HG02852 (cell line): ENCODE measurements at regions not wholly inside any gene's neighbourhood (a gene's known extent, or its start where the extent isn't known, plus 50 kb on each side); places are given as distances from the start of the nearest gene placed in this dataset.
"Not testable (repeated sequence)": the region's sequence is repeated elsewhere in the genome, so short reads cannot be mapped to it uniquely, and the experiment has no call there.

ENCODE experiments used
- ATAC-seq: cut with Tn5 transposase; IDR thresholded peaks from one replicate; pipeline ENCODE4 v1.9.1; 2021; ENCODE audit warnings: mild to moderate bottlenecking, moderate library complexity; ENCODE audit not compliant: unreplicated experiment

- ATAC-seq: no peak
These were observed 671.2 kb downstream of the COL12A1 start for GRCh38 chr6:74534465-74535211.

DNA sequence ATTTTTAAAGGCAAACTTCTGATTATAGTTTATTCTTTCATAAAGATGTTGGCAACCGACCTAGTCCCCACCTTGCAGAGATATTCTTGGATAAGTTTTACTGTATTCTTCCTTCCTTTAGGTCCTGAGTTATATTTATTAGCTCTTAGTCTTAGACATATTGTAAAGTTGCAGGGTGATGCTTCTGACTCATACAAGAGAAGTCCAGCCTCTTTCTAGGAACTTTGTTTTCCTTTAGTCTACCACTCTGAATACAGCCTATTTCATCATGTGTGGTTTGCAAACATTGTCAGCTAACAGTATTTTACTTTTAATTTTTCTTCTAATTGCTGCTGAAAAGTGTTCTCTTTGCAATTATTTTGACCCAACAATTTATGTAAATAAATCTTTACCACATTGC, 686.7 kb downstream of the COL12A1 start:
- no peak for ATAC-seq

- ATAC-seq: no peak
These were observed 687.8 kb downstream of the COL12A1 start for GRCh38 chr6:74518035-74518434.

GRCh38 chr6:74510878-74511277, 695.0 kb downstream of the COL12A1 start:
- ATAC-seq: no peak

GRCh38 chr6:74507649-74508048, 698.2 kb downstream of the COL12A1 start:
- no peak for ATAC-seq

DNA sequence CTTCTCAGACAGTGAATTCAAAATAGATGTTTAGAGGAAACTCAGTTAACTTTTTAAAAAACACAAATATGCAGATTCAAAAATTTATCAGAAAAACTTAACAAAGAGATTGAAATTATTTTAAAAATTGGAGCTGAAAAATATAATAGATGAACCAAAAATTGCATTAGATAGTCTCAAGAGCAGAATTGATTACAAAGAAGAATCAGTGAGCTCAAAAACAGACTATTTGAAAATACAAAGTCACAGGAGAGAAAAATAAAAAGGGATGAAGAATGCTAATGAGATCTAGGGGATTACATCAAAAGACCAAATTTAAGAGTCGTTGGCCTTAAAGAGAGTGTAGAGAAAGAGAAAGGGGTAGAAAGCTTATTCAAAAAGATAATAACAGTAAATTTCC, 700.5 kb downstream of the COL12A1 start:
- no peak for ATAC-seq

DNA sequence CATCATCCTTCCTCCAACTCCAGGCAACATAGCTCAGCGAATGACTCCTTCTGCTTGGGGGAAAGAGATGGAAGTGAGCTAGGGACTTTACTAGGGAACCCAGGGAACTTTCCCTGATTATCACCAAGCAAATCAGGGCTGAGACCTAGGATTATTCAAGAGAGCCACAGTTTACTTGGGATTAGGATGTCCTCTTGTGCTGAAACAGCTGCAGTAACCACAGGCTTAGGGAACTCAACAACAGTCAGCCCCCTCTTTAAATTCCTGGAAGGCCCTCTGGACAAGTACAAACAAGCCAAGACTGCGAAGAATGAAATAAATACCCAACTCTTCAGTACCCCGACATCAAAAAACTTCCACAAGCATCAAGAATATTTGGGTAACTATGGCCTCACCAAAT, 700.9 kb downstream of the COL12A1 start:
- ATAC-seq: no peak

DNA sequence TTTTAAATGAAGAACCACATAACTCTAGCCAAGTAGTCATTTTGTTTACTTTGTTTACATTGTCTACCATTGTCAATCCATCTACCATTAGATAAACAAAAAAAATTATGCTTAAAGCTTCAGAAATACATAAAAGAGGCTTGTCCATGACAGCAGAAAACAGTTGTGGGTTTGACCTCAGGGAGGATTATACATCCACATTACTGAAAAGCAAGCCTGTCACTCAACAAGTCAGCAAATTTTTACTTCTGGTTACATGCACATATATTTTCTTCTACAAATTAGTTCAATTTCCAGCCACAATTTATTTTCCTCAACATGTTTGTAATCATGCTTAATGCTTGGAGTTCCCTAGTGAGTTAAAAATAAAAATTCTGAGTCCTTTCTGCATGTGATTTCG, 713.3 kb downstream of the COL12A1 start:
- no peak for ATAC-seq

DNA sequence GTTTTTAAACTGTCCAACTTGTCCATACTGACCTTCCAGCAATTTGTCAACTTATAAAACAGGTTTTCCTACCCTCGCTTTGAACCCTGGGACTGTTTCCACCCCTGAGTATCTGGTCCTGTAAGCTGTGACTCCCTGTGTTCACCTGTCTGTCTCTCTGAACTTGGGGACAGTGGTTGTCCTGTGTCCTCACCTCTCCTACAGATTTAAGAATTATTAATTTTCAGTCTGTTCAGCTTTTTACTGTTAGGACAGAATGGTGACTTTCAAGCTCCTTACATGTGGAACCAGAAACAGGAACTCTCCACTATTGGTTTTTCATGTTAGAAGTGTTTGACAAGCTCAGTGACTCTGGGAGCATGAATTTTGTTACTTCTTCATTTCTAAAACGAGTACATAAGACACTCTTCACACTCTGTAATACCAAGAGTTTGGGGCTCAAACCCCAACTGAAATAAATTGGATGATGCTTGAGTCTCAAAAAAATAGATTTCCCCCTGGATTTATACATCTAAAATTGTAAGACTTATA, 713.9 kb downstream of the COL12A1 start:
- no peak for ATAC-seq

DNA sequence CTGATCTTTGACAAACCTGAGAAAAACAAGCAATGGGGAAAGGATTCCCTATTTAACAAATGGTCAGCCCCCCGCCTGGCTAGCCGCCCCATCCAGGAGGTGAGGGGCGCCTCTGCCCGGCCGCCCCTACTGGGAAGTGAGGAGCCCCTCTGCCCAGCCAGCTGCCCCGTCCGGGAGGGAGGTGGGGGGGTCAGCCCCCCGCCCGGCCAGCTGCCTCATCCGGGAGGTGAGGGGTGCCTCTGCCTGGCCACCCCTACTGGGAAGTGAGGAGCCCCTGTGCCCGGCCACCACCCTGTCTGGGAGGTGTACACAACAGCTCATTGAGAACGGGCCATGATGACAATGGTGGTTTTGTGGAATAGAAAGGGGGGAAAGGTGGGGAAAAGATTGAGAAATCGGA, 717.1 kb downstream of the COL12A1 start:
- not testable (repeated sequence) for ATAC-seq

GRCh38 chr6:74482180-74482579, 723.7 kb downstream of the COL12A1 start:
- ATAC-seq: no peak

DNA sequence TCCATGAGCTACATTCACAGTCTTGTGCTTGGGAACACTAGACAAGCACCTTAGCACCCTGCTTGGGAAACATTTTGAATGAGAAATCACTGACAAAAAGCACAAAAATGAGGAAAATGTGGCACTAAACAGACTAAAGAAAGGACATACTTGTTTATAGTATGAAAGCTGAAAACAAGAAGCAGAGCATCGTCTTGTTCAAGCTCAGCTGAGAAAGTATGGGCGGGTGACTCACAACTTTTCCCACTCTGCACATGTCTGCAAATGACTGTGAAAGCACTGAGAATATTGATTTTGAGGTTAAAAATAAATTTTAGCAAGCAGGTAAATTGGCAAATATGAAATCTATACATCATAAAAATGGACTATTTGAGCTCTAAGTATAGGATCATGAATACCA, 725.3 kb downstream of the COL12A1 start:
- no peak for ATAC-seq

DNA sequence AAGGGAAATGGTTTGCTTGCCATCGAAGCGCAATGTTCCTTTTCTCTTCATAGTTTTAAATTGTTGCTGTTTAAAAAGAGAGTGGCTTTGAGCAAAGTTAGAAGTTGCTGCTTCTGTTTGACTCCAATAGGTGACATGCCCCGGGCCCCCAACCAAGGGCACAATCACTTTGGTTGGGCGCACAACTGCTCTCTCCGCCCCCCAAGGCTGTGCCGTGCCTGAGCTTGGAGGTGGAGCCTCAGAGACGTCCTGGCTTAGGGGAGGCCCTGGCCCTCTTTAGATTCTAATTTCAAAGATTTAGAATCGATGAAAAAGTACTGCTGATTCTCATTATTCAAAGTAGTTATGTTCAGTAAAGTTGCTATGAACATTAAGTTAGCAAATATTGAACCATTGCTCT, 725.9 kb downstream of the COL12A1 start:
- ATAC-seq: no peak

DNA sequence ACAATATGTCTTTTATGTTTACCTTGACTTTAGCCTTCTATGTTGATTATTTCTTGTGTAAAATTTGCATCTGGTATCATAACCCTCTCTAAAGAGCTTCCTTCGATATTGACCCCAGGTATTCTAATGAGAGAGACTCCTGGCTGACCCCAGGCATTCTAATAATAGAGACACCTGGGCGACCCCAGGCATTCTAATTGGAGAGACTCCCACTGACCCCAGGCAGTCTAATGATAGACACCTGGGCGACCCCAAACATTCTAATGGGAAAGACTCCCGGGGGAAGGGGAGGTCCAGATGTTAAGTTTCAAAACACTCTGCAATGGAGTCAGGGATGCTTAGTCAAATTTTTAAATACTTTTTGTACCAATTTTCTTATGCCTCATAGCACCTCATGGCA, 726.4 kb downstream of the COL12A1 start:
- ATAC-seq: no peak

GRCh38 chr6:74474046-74474445, 731.8 kb downstream of the COL12A1 start:
- ATAC-seq: not testable (repeated sequence)

DNA sequence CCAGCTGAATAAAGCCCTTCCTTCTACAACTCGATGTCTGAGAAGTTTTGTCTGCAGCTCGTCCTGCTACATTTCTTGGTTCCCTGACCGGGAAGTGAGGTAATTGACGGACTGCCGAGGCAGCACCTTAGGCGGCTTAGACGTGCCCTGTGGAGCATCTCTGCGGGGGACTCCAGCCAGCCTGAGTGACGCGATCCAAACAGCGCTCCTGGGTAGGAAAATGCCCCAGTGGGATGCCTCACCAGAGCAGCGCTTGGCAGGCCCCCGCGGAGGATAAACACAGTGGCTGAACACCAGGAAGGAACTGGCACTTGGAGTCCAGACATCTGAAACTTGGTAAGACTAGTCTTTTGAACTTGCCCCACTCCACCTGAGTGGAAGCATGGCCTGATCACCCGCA, 737.3 kb downstream of the COL12A1 start:
- not testable (repeated sequence) for ATAC-seq

DNA sequence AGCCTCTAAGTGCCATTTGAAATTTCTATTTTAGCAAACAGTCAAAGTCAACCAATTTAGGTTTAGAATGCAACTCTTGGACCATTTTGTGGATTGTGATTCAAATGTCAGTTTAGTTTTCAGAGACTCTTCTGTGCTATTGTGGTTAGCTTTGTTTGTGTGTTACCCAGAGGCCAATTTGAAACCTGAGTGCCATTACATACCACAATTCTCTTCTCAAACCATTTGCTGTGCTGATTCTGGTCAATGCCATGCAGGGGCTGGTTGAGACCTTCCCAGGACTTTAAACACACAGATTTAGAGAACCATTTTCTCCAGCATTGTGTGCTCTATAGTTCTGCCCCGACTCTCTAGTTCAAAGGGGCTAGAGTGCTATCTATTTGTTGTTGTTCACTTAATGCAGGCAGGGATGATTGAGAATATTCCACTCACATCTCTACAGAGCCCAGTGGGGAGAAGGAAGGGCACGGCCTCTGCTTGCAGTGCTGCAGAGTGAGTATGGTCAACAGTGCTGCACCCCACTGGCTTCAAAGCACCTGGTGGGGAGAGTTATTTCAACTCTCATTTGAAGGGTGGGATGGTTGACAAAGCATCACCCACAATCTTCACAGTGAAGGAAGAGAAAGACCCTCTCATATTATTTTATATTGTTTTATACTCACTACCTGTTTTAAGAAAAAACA, 738.2 kb downstream of the COL12A1 start:
- ATAC-seq: no peak

DNA sequence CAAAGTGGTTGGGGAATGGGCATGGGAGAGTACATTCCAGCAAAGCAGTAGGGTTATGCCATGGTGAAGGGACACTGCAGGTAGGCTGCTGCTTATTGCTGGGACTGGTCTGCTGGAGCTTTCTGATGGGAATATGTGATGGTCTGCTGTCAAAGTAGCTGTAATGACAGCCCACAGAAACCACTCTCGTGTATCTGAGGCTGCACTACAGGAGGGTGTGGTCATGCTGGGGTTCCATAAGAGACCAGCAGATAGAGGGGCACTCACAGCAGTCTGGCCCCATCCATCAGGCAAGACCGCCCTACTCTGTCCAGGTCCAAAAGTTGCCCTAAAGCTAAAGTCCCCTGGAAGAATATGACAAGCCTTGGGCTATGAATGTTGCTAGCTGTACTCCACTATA, 739.3 kb downstream of the COL12A1 start:
- no peak for ATAC-seq

- ATAC-seq: no peak
These were observed 746.6 kb downstream of the COL12A1 start for GRCh38 chr6:74459260-74459659.

- no peak for ATAC-seq
These were observed 747.3 kb downstream of the COL12A1 start for GRCh38 chr6:74458536-74458935.

GRCh38 chr6:74455786-74456185, 750.1 kb downstream of the COL12A1 start:
- ATAC-seq: no peak

DNA sequence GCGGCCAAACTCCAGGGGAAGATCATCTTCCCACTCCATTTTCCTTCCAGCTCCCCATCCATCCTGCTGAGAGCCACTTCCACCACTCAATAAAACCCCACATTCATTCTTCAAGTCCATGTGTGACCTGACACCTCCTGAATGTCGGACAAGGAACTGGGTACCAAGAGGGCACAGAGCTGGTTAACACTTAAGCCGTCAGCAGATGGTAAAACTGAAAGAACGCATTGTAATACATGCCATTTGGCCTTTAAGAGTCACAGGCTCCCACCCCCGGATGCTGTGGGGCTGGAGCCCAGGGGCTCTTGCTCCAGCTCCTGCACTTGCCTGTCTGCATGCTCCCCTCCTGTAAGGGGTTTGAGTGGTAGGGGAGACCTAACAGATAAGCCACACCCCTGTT, 753.9 kb downstream of the COL12A1 start:
- no peak for ATAC-seq
